Limb (tissue), 2 donors: ENCODE measurements at regions not wholly inside any gene's neighbourhood (a gene's known extent, or its start where the extent isn't known, plus 50 kb on each side); places are given as distances from the start of the nearest gene placed in this dataset.
A peak's percentile ranks its signal among the peaks of the same experiment; 100 is the strongest.
"Not testable (repeated sequence)": the region's sequence is repeated elsewhere in the genome, so short reads cannot be mapped to it uniquely, and the experiment has no call there.

Source experiments
- DNase-seq, 2 donors: peaks; one replicate each; pipeline ENCODE4 v3.0.0-alpha.2; 2016; ENCODE audit errors: extremely low spot score in 2 of 2

DNA sequence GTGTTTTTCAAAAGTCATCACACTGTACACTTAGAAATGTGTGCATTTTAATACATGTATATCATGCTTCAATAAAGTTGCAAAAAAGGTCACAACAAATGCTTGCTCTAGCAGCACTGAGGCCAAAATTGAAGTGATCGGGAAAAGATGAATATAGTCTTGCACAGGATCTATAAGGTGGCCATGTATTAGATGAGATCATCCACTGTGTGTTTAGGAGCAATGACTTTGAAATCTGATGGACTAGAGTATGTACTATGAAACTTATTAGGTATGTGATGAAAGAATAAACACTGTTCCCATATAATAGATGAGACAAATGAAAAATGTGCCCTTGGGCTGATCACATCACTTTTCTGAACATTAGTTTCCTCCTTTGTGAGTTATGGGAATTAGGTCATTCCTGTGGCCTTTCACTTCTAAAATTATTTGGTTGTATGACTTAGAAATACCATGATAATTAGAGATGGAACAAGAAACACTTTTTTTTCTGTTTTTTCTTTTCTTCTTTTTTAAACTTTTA lies 984.6 kb downstream of the ADGRL2 start:
- DNase-seq: no peak

- DNase-seq: no peak
These were observed 982.3 kb downstream of the ADGRL2 start for GRCh38 chr1:82783044-82783443.

- DNase-seq: no peak
These were observed 981.9 kb downstream of the ADGRL2 start for GRCh38 chr1:82782599-82782998.

DNA sequence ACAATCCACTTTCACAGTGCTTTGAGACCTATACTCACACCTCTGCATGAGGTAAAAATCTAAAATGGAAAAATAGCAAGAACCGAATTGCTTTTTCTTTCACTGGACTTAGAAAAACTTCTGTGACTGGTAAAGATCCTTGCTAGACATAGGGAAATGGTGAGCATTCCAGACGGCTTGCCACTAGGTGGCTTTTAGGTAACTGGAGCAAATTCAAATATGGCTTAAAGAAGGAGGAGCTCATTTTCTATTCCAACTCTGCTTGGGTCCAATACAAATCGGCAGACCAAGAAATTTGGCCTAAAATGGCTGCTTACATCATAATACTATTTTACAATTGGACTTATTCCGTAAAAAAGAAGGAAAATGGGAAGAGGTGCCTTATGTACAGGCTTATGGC lies 977.9 kb downstream of the ADGRL2 start:
- DNase-seq: no peak

- no peak for DNase-seq
These were observed 976.5 kb downstream of the ADGRL2 start for GRCh38 chr1:82777240-82777639.

- DNase-seq: not testable (repeated sequence)
These were observed 976.0 kb downstream of the ADGRL2 start for GRCh38 chr1:82776730-82777129.

DNA sequence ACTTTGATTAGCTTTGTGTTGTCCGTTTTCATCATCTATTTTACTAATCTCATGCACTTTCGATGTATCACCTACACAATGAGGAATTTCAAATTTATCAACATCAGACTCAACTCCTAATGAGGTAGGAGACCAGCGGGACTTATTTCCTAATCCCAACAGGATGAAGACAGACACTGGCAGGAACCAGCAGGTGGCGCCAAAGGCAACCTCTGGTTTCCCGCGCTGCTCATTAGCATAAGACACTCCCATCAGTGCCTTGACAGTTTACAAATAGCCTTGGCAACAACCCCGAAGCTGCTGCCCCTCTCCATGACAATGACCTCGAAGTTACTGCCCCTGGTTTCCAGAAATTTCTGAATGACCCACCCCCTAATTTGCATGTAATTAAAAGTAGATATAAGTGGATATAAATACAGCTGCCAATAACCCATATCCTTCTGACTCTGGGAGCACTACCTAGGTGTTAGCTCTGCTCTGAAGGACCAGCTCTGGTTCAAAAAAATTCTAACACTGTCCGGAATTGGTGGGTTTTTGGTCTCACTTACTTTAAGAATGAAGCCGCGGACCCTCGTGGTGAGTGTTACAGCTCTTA lies 974.8 kb downstream of the ADGRL2 start:
- peak in 1 of 2 donors; percentile 37 for DNase-seq

GRCh38 chr1:82762829-82763532 lies 962.2 kb downstream of the ADGRL2 start:
- DNase-seq: no peak

DNA sequence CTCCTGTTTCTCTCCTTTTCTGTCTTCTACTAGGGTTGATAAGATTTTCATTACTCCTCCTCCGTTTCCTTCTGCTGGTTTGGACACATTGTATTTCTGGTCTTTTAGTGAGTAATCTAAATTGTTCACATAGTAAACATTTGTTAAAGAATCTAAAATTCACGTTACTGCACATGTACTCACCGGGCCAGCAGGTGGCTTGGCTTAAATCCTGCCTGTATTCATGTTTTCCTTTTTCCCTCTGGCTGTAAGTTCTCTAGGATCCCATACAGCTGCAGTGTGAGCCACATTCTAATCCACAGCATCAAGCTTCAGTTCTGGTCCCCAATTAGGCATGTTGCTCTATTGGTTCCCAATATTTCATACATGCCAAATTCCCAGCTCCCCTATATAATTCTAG lies 958.3 kb downstream of the ADGRL2 start:
- no peak for DNase-seq

DNA sequence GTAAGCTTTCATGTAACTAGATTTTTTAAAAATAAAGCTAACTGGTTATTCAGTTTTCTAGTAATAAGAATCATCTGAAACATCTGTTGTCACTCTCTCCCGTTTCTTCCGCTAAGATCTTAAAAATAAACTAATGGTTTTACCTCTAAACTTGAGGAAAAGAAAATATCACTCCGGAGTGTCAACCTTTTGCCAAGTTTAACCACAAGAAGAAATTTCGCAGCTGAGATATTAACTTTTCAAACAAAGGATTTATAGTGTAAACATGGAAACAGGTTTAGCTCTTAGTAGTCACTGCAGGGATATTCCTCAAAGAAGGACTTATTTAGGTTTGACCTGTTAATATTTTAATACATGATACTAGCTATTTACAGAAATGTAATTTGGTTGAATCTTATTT lies 954.9 kb downstream of the ADGRL2 start:
- no peak for DNase-seq

DNA sequence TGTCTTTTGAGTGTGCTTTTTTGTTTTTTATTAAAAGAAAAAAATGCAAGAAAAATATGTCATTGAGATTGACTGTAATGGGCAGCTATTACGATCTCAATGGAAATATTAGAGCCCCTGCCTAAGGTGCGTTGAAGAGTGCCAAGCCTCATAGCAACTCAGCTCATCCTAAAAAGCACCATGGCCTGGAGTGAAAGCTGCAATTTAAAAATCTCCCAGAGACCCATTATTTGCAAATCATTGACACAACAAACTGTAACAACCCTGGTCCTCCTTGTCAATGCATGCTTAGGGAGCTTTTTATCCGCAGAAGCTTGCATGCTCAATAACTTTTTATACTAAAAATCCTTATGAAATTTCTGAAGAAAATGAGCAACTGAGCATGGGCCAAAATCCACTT lies 954.5 kb downstream of the ADGRL2 start:
- DNase-seq: no peak

DNA sequence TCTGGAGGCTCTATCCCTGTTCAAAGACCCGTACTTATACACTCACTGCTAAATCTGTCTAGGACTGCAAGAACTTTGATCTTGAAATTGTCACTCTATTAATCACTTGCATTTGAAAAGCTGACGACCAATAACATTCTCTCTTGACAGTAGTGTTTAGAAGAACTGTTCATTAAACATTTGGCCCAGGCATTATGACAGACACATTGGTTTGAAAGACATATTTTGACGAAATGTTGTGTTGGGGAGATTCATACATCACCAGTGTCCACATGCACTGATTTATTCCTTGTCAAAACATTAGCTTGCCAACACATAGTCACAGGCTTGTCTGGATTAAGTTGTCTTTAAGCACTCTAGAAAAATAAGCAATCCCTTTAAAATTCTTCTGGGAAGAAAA lies 951.3 kb downstream of the ADGRL2 start:
- no peak for DNase-seq

- DNase-seq: no peak
These were observed 932.9 kb downstream of the ADGRL2 start for GRCh38 chr1:82733645-82734044.

DNA sequence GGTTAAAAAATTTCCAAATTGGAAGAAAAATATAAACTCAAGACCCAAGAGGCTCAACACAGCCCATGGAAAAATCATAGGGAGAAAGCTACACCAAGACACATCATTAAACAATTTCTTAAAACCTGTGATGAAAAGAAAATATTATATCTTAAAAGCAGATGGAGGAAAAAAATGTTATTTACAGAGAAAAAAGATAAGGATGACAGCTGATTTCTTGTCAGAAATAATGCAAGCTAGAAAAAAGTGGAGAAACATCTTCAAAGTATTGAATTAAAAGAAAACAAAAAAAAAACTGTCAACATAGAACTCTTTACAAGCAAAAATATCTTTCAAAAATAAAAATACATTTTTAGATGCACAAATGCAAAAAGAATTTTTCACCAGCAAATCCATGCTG lies 930.5 kb downstream of the ADGRL2 start:
- no peak for DNase-seq

DNA sequence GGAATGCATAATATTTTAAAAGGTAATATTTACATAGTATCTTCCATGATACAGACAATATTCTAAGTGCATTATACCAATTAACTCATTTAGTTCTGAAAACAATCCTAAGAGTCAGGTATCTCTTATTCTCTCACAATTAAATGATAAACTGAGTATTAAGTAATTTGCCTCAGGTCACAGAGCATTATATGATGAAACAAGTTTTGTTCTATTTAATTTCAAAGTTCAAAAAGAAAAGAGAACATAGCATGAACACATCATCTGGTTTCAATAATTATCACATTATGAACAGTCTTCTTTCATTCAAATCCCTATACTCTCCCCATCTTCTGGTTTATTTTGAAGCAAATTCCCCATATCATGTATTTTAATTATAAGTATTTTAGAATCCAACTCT lies 927.5 kb downstream of the ADGRL2 start:
- no peak for DNase-seq

- DNase-seq: no peak
These were observed 923.5 kb downstream of the ADGRL2 start for GRCh38 chr1:82724246-82724645.

DNA sequence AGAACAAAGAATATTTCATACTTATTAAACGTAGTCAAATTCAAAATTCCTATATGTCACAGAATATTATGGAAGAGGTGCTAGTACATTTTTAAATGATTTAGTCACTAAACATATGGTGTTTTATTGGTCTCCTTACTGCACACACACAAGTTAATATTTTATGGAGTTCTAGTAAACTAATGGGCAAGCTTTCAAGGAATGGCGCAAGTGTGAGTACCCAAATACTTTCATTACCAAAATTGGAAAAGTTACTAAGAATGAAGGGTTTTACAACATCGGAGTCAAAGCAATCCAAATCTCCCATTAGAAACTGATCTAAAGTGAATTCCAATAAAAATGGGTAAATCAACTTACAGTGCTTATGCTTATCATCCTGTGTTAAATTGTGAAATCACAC lies 921.9 kb downstream of the ADGRL2 start:
- no peak for DNase-seq

GRCh38 chr1:82721702-82722101 lies 921.0 kb downstream of the ADGRL2 start:
- no peak for DNase-seq

- no peak for DNase-seq
These were observed 918.1 kb downstream of the ADGRL2 start for GRCh38 chr1:82718719-82719419.

DNA sequence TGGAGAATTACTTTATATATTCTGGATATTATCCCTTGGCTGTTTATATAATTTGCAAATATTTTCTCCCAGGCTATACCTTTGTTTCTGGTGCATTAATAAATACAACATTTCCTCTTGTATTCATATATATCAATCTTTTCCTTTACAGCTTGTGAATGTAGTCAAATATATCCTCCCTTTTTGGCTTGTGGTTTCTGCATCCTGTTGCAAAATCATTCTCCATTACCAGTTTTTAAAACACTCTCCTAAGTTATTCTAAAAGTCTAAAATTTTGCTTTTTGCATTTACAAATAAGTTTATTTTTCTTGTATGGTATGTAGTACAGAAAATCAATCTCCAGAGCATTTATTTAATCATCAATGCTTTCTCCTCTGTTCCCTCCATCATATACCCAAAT lies 909.4 kb downstream of the ADGRL2 start:
- DNase-seq: no peak

GRCh38 chr1:82707681-82708080 lies 906.9 kb downstream of the ADGRL2 start:
- no peak for DNase-seq

GRCh38 chr1:82706741-82707140 lies 906.0 kb downstream of the ADGRL2 start:
- DNase-seq: no peak

DNA sequence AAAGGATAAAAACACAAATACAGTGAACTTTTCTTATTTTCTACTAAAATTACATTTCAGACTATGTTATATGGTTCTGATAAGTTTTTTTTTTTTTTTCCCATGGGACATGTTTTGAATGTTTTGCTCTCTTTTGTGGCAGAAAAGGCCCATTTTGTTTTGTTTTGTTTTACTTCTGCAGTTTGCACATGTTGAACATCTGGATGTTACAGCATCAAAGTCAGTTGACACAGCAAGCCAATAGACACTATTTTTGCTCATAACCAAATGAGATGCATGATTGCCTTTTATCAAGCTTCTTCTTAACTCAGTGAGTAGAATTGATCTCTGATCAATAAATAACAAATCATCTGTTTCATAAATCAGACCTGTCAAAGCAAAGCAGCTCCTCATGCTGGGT lies 904.2 kb downstream of the ADGRL2 start:
- no peak for DNase-seq
